Nephron (organoid): ENCODE measurements at regions not wholly inside any gene's neighbourhood (a gene's known extent, or its start where the extent isn't known, plus 50 kb on each side); places are given as distances from the start of the nearest gene placed in this dataset.

Experiments used
- H3K27ac Mint-ChIP-seq, 3 experiments: 2 replicates each; pipeline ENCODE4 v1.8.0; 2020; ENCODE audit warnings: mixed read lengths in 3 of 3, mild to moderate bottlenecking in 2 of 3, moderate library complexity in 1 of 3
- H3K27me3 Mint-ChIP-seq: 2 replicates; pipeline ENCODE4 v1.8.0; 2021; ENCODE audit warnings: low read depth, mild to moderate bottlenecking, moderate library complexity, mixed read lengths
- H3K36me3 Mint-ChIP-seq: 2 replicates; pipeline ENCODE4 v1.8.0; 2020; ENCODE audit warnings: low read depth, mixed read lengths
- H3K4me1 Mint-ChIP-seq: 2 replicates; pipeline ENCODE4 v1.8.0; 2020; ENCODE audit warnings: mixed read lengths
- H3K4me3 Mint-ChIP-seq, 3 experiments: 2 replicates each; pipeline ENCODE4 v1.8.0; 2020; ENCODE audit warnings: mild to moderate bottlenecking in 3 of 3, mixed read lengths in 3 of 3, moderate library complexity in 2 of 3
- H3K9me3 Mint-ChIP-seq: 2 replicates; pipeline ENCODE4 v1.8.0; 2020; ENCODE audit warnings: mixed read lengths
- CTCF ChIP-seq, 3 experiments: fragments of 200-600 bp; sonication (generic); IDR thresholded peaks; one replicate each; pipeline ENCODE4 v1.5.0; 2021; ENCODE audit warnings: antibody characterized with exemption in 3 of 3; ENCODE audit not compliant: unreplicated experiment in 3 of 3

- peaks cover 6% of the 10 kb centered on the region for H3K9me3 Mint-ChIP-seq
- H3K36me3 Mint-ChIP-seq: no peaks in the 10 kb centered on the region
- no peak overlapping the region for H3K4me3 Mint-ChIP-seq
- H3K27ac Mint-ChIP-seq: peak overlapping the region in 2 of 3 experiments; percentile 10 to 60
- TF ChIP-seq CTCF (IDR thresholded peaks at IDR 0.05; ENCODE audit: unreplicated experiment in 3 of 3): no peak
- no peaks in the 10 kb centered on the region for H3K27me3 Mint-ChIP-seq
- peaks cover 17% of the 10 kb centered on the region for H3K4me1 Mint-ChIP-seq
Observed at GRCh38 chr10:4189281-4189680, 404.3 kb upstream of the KLF6 start.

GRCh38 chr10:4188406-4188805 is 403.4 kb upstream of the KLF6 start:
- peaks cover 25% of the 10 kb centered on the region for H3K4me1 Mint-ChIP-seq
- no peak for TF ChIP-seq CTCF (IDR thresholded peaks at IDR 0.05; ENCODE audit: unreplicated experiment in 3 of 3)
- H3K36me3 Mint-ChIP-seq: no peaks in the 10 kb centered on the region
- H3K4me3 Mint-ChIP-seq: no peak overlapping the region
- peaks cover 10% of the 10 kb centered on the region for H3K9me3 Mint-ChIP-seq
- no peak overlapping the region for H3K27ac Mint-ChIP-seq
- H3K27me3 Mint-ChIP-seq: peaks cover 2% of the 10 kb centered on the region

GRCh38 chr10:4186849-4187540 is 402.0 kb upstream of the KLF6 start:
- no peak for TF ChIP-seq CTCF (IDR thresholded peaks at IDR 0.05; ENCODE audit: unreplicated experiment in 3 of 3)
- peaks cover 10% of the 10 kb centered on the region for H3K9me3 Mint-ChIP-seq
- no peak overlapping the region for H3K4me3 Mint-ChIP-seq
- peaks cover 4% of the 10 kb centered on the region for H3K27me3 Mint-ChIP-seq
- H3K36me3 Mint-ChIP-seq: no peaks in the 10 kb centered on the region
- no peak overlapping the region for H3K27ac Mint-ChIP-seq
- peaks cover 27% of the 10 kb centered on the region for H3K4me1 Mint-ChIP-seq

- H3K4me1 Mint-ChIP-seq: peaks cover 26% of the 10 kb centered on the region
- H3K27me3 Mint-ChIP-seq: peaks cover 4% of the 10 kb centered on the region
- peaks cover 7% of the 10 kb centered on the region for H3K9me3 Mint-ChIP-seq
- no peak overlapping the region for H3K4me3 Mint-ChIP-seq
- H3K36me3 Mint-ChIP-seq: no peaks in the 10 kb centered on the region
- peak overlapping the region in 2 of 3 experiments; percentile 54 to 73 for H3K27ac Mint-ChIP-seq
- TF ChIP-seq CTCF (IDR thresholded peaks at IDR 0.05; ENCODE audit: unreplicated experiment in 3 of 3): no peak
Observed at GRCh38 chr10:4183761-4184261, 398.8 kb upstream of the KLF6 start.

- TF ChIP-seq CTCF (IDR thresholded peaks at IDR 0.05; ENCODE audit: unreplicated experiment in 3 of 3): no peak
- peaks cover 7% of the 10 kb centered on the region for H3K9me3 Mint-ChIP-seq
- H3K27me3 Mint-ChIP-seq: peaks cover 4% of the 10 kb centered on the region
- peak overlapping the region in 2 of 3 experiments; percentile 49 to 69 for H3K27ac Mint-ChIP-seq
- no peaks in the 10 kb centered on the region for H3K36me3 Mint-ChIP-seq
- H3K4me3 Mint-ChIP-seq: no peak overlapping the region
- H3K4me1 Mint-ChIP-seq: peaks cover 32% of the 10 kb centered on the region
Observed at GRCh38 chr10:4181621-4182049, 396.6 kb upstream of the KLF6 start.

- peaks cover 6% of the 10 kb centered on the region for H3K9me3 Mint-ChIP-seq
- no peak for TF ChIP-seq CTCF (IDR thresholded peaks at IDR 0.05; ENCODE audit: unreplicated experiment in 3 of 3)
- peak overlapping the region in 2 of 3 experiments; percentile 26 to 69 for H3K27ac Mint-ChIP-seq
- no peaks in the 10 kb centered on the region for H3K36me3 Mint-ChIP-seq
- peaks cover 32% of the 10 kb centered on the region for H3K4me1 Mint-ChIP-seq
- no peak overlapping the region for H3K4me3 Mint-ChIP-seq
- H3K27me3 Mint-ChIP-seq: peaks cover 4% of the 10 kb centered on the region
Observed at GRCh38 chr10:4181081-4181480, 396.1 kb upstream of the KLF6 start.
